H1 (cell line): ENCODE measurements at regions not wholly inside any gene's neighbourhood (a gene's known extent, or its start where the extent isn't known, plus 50 kb on each side); places are given as distances from the start of the nearest gene placed in this dataset.

Experiments
- CTCF ChIA-PET: fragments of 300-600 bp; sonication (Branson Sonifier 250); formaldehyde crosslinking; loops from one replicate; lab custom pipeline; 2021; ENCODE audit not compliant: partially characterized antibody; lab: Charles Lee
- POLR2A ChIA-PET: fragments of 300-600 bp; sonication (Branson Sonifier 250); formaldehyde crosslinking; loops from one replicate; lab custom pipeline; 2021; ENCODE audit warnings: inconsistent platforms; ENCODE audit not compliant: partially characterized antibody; lab: Charles Lee
- DNase-seq, 2 experiments: peaks; one replicate each; pipeline versions ENCODE4 v3.0.0 to v3.0.0-alpha.2; 2010 to 2022; ENCODE audit warnings: low spot score in 2 of 2, low read depth in 1 of 2, mixed read lengths in 1 of 2
- FAIRE-seq: peaks from 2 replicates; lab custom pipeline; 2011; peaks lifted over from hg19 to GRCh38; lab: Jason Lieb, UNC
- H2AFZ ChIP-seq: 2 replicates; pipeline ENCODE4 v1.8.1; 2012; ENCODE audit warnings: low read length, inconsistent platforms
- H2AK5ac ChIP-seq: 2 replicates; pipeline ENCODE4 v1.6.1; 2013; ENCODE audit warnings: low read depth, low read length
- H2BK120ac ChIP-seq: replicated peaks from 2 replicates; pipeline ENCODE3; 2013; ENCODE audit warnings: low read depth, low read length, inconsistent platforms
- H2BK12ac ChIP-seq: 2 replicates; pipeline ENCODE4 v1.6.1; 2013; ENCODE audit warnings: low read depth, low read length
- H2BK15ac ChIP-seq: 2 replicates; pipeline ENCODE4 v1.6.1; 2013; ENCODE audit warnings: low read length
- H2BK20ac ChIP-seq: 2 replicates; pipeline ENCODE4 v1.6.1; 2013; ENCODE audit warnings: low read length
- H2BK5ac ChIP-seq: 2 replicates; pipeline ENCODE4 v1.6.1; 2013; ENCODE audit warnings: low read depth, low read length
- H3K14ac ChIP-seq: 2 replicates; pipeline ENCODE4 v1.6.1; 2013; ENCODE audit warnings: inconsistent platforms; ENCODE audit not compliant: insufficient read length
- H3K18ac ChIP-seq: 2 replicates; pipeline ENCODE4 v1.6.1; 2013; ENCODE audit warnings: low read length; ENCODE audit errors: extremely low read depth
- H3K23ac ChIP-seq: 2 replicates; pipeline ENCODE4 v1.6.1; 2013; ENCODE audit warnings: inconsistent platforms; ENCODE audit not compliant: insufficient read length
- H3K23me2 ChIP-seq: 2 replicates; pipeline ENCODE4 v1.6.1; 2013; ENCODE audit warnings: low read depth, low read length
- H3K27ac ChIP-seq: 2 replicates; pipeline ENCODE4 v1.6.1; 2011; ENCODE audit warnings: low read depth, low read length, inconsistent platforms
- H3K27me3 ChIP-seq, 4 experiments: replicated peaks in 1 of 4; 1 replicate in 1 of 4; 2 replicates in 3 of 4; pipeline versions ENCODE4 v1.6.1 to v1.8.1; 2011 to 2013; ENCODE audit warnings: low read length in 3 of 4, mild to moderate bottlenecking in 3 of 4, inconsistent platforms in 2 of 4, mixed read lengths in 2 of 4, moderate library complexity in 1 of 4; ENCODE audit not compliant: control insufficient read depth in 3 of 4, insufficient read depth in 3 of 4; ENCODE audit errors: extremely low read depth in 1 of 4
- H3K36me3 ChIP-seq, 4 experiments: 2 replicates each; pipeline versions ENCODE4 v1.6.1 to v1.8.1; 2011 to 2013; ENCODE audit warnings: mild to moderate bottlenecking in 4 of 4, low read length in 3 of 4, moderate library complexity in 2 of 4, control low read depth in 1 of 4, inconsistent platforms in 1 of 4; ENCODE audit not compliant: insufficient read depth in 4 of 4, control insufficient read depth in 2 of 4
- H3K4ac ChIP-seq: replicated peaks from 2 replicates; pipeline ENCODE3; 2013; ENCODE audit warnings: low read length, low read depth, mixed read lengths, inconsistent platforms; ENCODE audit not compliant: insufficient read length
- H3K4me1 ChIP-seq, 4 experiments: replicated peaks in 1 of 4; 1 replicate in 1 of 4; 2 replicates in 3 of 4; pipeline versions ENCODE4 v1.6.1 to v1.8.1; 2011 to 2013; ENCODE audit warnings: low read length in 3 of 4, inconsistent platforms in 2 of 4, mixed read lengths in 1 of 4; ENCODE audit not compliant: insufficient read depth in 4 of 4, control insufficient read depth in 3 of 4
- H3K4me2 ChIP-seq, 2 experiments: 2 replicates each; pipeline versions ENCODE4 v1.6.1 to v1.8.1; 2011 to 2013; ENCODE audit warnings: low read depth in 2 of 2, low read length in 2 of 2, control low read depth in 1 of 2, inconsistent platforms in 1 of 2, mild to moderate bottlenecking in 1 of 2; ENCODE audit not compliant: insufficient read depth in 1 of 2
- H3K4me3 ChIP-seq, 4 experiments: fragments of 200-600, 300-600 bp in 1 of 4; sonication (generic), shearing (Covaris generic), sonication (Bioruptor Twin) in 1 of 4; 2 replicates each; pipeline versions ENCODE4 v1.5.1 to v1.8.1; 2011 to 2016; ENCODE audit warnings: low read length in 4 of 4, low read depth in 3 of 4, control low read depth in 2 of 4, inconsistent platforms in 2 of 4, mild to moderate bottlenecking in 2 of 4, mixed read lengths in 1 of 4, moderate library complexity in 1 of 4; ENCODE audit not compliant: insufficient read depth in 2 of 4; ENCODE audit errors: extremely low read depth in 1 of 4
- H3K56ac ChIP-seq: replicated peaks from 2 replicates; pipeline ENCODE3; 2013; ENCODE audit warnings: low read depth, mild to moderate bottlenecking, mixed read lengths, low read length, inconsistent platforms; ENCODE audit not compliant: insufficient read length
- H3K79me1 ChIP-seq: 2 replicates; pipeline ENCODE4 v1.6.1; 2013; ENCODE audit warnings: low read depth, low read length, control low read depth
- H3K79me2 ChIP-seq, 2 experiments: 2 replicates each; pipeline versions ENCODE4 v1.6.1 to v1.8.1; 2012 to 2013; ENCODE audit warnings: low read length in 2 of 2, mild to moderate bottlenecking in 2 of 2, inconsistent platforms in 1 of 2; ENCODE audit not compliant: insufficient read depth in 2 of 2, control insufficient read depth in 1 of 2
- H3K9ac ChIP-seq, 4 experiments: replicated peaks in 1 of 4; 1 replicate in 1 of 4; 2 replicates in 3 of 4; pipeline versions ENCODE4 v1.6.1 to v1.8.1; 2011 to 2013; ENCODE audit warnings: low read depth in 3 of 4, low read length in 3 of 4, control low read depth in 2 of 4, mild to moderate bottlenecking in 2 of 4, moderate library complexity in 2 of 4, inconsistent platforms in 1 of 4; ENCODE audit errors: extremely low read depth in 1 of 4
- H3K9me3 ChIP-seq, 2 experiments: 2 replicates each; pipeline versions ENCODE4 v1.6.1 to v1.8.1; 2012 to 2013; ENCODE audit warnings: mild to moderate bottlenecking in 2 of 2, moderate library complexity in 2 of 2, control low read depth in 1 of 2, inconsistent platforms in 1 of 2, low read depth in 1 of 2, low read length in 1 of 2, mixed read lengths in 1 of 2; ENCODE audit not compliant: insufficient read depth in 2 of 2
- H4K20me1 ChIP-seq, 2 experiments: replicated peaks in 1 of 2; 2 replicates each; pipeline versions ENCODE3 to v1.8.1; 2011 to 2013; ENCODE audit warnings: inconsistent platforms in 2 of 2, low read length in 2 of 2, mild to moderate bottlenecking in 1 of 2; ENCODE audit not compliant: insufficient read depth in 2 of 2, control insufficient read depth in 1 of 2
- H4K5ac ChIP-seq: 2 replicates; pipeline ENCODE4 v1.6.1; 2013; ENCODE audit warnings: low read length, low read depth, mixed read lengths, inconsistent platforms; ENCODE audit not compliant: insufficient read length
- H4K8ac ChIP-seq: 2 replicates; pipeline ENCODE4 v1.8.0; 2013; ENCODE audit warnings: mild to moderate bottlenecking, moderate library complexity, low read length, inconsistent platforms; ENCODE audit not compliant: insufficient read depth; ENCODE audit errors: extremely low read depth
- H4K91ac ChIP-seq: replicated peaks from 2 replicates; pipeline ENCODE3; 2013; ENCODE audit warnings: low read length, mixed read lengths, inconsistent platforms; ENCODE audit not compliant: insufficient read length
- ASH2L ChIP-seq: fragments of 200-600, 300-600 bp; sonication (generic); IDR thresholded peaks from one replicate; pipeline ENCODE4 v1.7.1; 2017; ENCODE audit warnings: low read length
- ATF2 ChIP-seq: IDR thresholded peaks from 2 replicates; pipeline ENCODE4 v1.6.1; 2012; ENCODE audit warnings: low read length, inconsistent platforms
- CBX8 ChIP-seq: fragments of 300-800, 300-1000 bp; sonication (generic); IDR thresholded peaks from 2 replicates; pipeline ENCODE4 v1.7.1; 2016; ENCODE audit warnings: low read depth, low read length, borderline replicate concordance
- CEBPB ChIP-seq: IDR thresholded peaks from 2 replicates; pipeline ENCODE4 v1.6.1; 2012; ENCODE audit warnings: low read depth, low read length
- CHD2 ChIP-seq: IDR thresholded peaks from 2 replicates; pipeline ENCODE4 v1.6.1; 2012; ENCODE audit warnings: low read length, improper control_type of control experiment
- E2F6 ChIP-seq: IDR thresholded peaks from 2 replicates; pipeline ENCODE4 v1.6.1; 2012; ENCODE audit warnings: inconsistent platforms
- JUND ChIP-seq: IDR thresholded peaks from 2 replicates; pipeline ENCODE4 v1.6.1; 2011; ENCODE audit warnings: mild to moderate bottlenecking, improper control_type of control experiment, low read length
- KDM1A ChIP-seq: fragments of 200-600, 300-600 bp; sonication (generic); IDR thresholded peaks from 2 replicates; pipeline ENCODE4 v1.7.1; 2016; ENCODE audit warnings: mild to moderate bottlenecking, low read length, borderline replicate concordance
- PHF8 ChIP-seq: fragments of 200-600 bp; sonication (generic); conservative IDR thresholded peaks from 2 replicates; pipeline ENCODE4 v1.7.1; 2012; ENCODE audit warnings: low read depth, mild to moderate bottlenecking, inconsistent platforms, low read length, moderate library complexity
- POLR2AphosphoS5 ChIP-seq: IDR thresholded peaks from 2 replicates; pipeline ENCODE4 v1.6.1; 2011; ENCODE audit warnings: low read depth, low read length
- SP1 ChIP-seq: IDR thresholded peaks from 2 replicates; pipeline ENCODE4 v1.6.1; 2011; ENCODE audit warnings: low read depth, low read length
- SRF ChIP-seq: IDR thresholded peaks from 2 replicates; pipeline ENCODE4 v1.6.1; 2011; ENCODE audit warnings: mild to moderate bottlenecking, low read depth, low read length, moderate library complexity
- TBP ChIP-seq: IDR thresholded peaks from 2 replicates; pipeline ENCODE4 v1.6.1; 2011; ENCODE audit warnings: low read depth, low read length, improper control_type of control experiment
- TCF12 ChIP-seq: IDR thresholded peaks from 2 replicates; pipeline ENCODE4 v1.6.1; 2011; ENCODE audit warnings: low read depth, mild to moderate bottlenecking, low read length
- TEAD4 ChIP-seq: IDR thresholded peaks from 2 replicates; pipeline ENCODE4 v1.6.1; 2012; ENCODE audit warnings: low read depth, low read length, inconsistent platforms, mixed read lengths
- WGBS, 2 experiments: shearing (Covaris generic) in 1 of 2; methylation state at CpG; one replicate each; pipeline versions ENCODE4 v1.1.6 to v1.1.7; 2013 to 2015; ENCODE audit warnings: low lambda C conversion rate in 2 of 2, mixed read lengths in 2 of 2, inconsistent platforms in 1 of 2, low coverage in 1 of 2, missing lambda C conversion rate in 1 of 2; ENCODE audit not compliant: insufficient replicate concordance in 2 of 2, insufficient coverage in 1 of 2, insufficient read length in 1 of 2; ENCODE audit errors: extremely low coverage in 1 of 2, missing lambda C conversion rate in 1 of 2; 5-methylcytosine and 5-hydroxymethylcytosine counted together

GRCh38 chr4:179278647-179279046, 1836.4 kb upstream of the AGA start:
- Histone ChIP-seq H3K27me3 (no peaks in the 10 kb centered on the region), H3K23ac (no peak overlapping the region), H3K18ac (no peak overlapping the region), H2BK20ac (no peak overlapping the region), H3K79me1 (no peaks in the 10 kb centered on the region), H3K36me3 (no peaks in the 10 kb centered on the region), H4K91ac (no peak overlapping the region), H4K8ac (no peak overlapping the region), H3K14ac (no peak overlapping the region), H4K5ac (no peak overlapping the region), H3K4me2 (no peak overlapping the region), H2BK12ac (no peak overlapping the region), H3K9ac (no peak overlapping the region), H3K9me3 (no peaks in the 10 kb centered on the region), H2BK5ac (no peak overlapping the region), H3K4ac (no peak overlapping the region), H2BK15ac (no peak overlapping the region), H2AK5ac (no peak overlapping the region), H2BK120ac (no peak overlapping the region), H2AFZ (no peak overlapping the region), H3K4me1 (peaks cover 0 to 4% (median 3%) of the 10 kb centered on the region in 4 experiments; a peak in 3 of 7 replicates), H3K56ac (no peak overlapping the region), H4K20me1 (no peaks in the 10 kb centered on the region), H3K23me2 (no peaks in the 10 kb centered on the region), H3K4me3 (no peak overlapping the region), H3K79me2 (no peaks in the 10 kb centered on the region), H3K27ac (no peak overlapping the region)
- whole genome bisulfite sequencing, 2 experiments, result 79% methylated on average over 2 of the region's 2 CpGs; no CpG with 5 or more reads in 1 of the 2 experiments
- FAIRE-seq (no peak), DNase-seq (no peak)
- ChIA-PET POLR2A (no interaction called here), CTCF (no interaction called here)
- TF ChIP-seq TEAD4, result no peak
- no peak for TF ChIP-seq TBP
- no peak for TF ChIP-seq PHF8
- TF ChIP-seq E2F6, result no peak
- TF ChIP-seq CEBPB, result no peak
- TF ChIP-seq CBX8, result no peak
- TF ChIP-seq KDM1A, result no peak
- TF ChIP-seq POLR2AphosphoS5, result no peak
- TF ChIP-seq ATF2, result no peak
- TF ChIP-seq JUND, result no peak
- TF ChIP-seq CHD2, result no peak
- TF ChIP-seq ASH2L, result no peak
- TF ChIP-seq SRF, result no peak
- no peak for TF ChIP-seq SP1
- no peak for TF ChIP-seq TCF12
